K562 (cell line): ENCODE measurements at regions not wholly inside any gene's neighbourhood (a gene's known extent, or its start where the extent isn't known, plus 50 kb on each side); places are given as distances from the start of the nearest gene placed in this dataset.

Experiments used
- ATAC-seq: fragments of 200-7000 bp; cut with Tn5 transposase; 3 replicates; pipeline ENCODE4 v1.9.1; 2020; ENCODE audit warnings: moderate library complexity
- BruUV-seq: library from RNA; stranded (reverse); fragments of 400-500 nt; replicated peaks from 2 replicates; lab custom pipeline; 2021; lab: Mats Ljungman, UMichigan
- CTCF ChIA-PET: fragments of 300-600 bp; formaldehyde crosslinking; extraction: SDS; loops from one replicate; lab custom pipeline; 2021; ENCODE audit warnings: low intra/inter-chr PET ratio; lab: Yijun Ruan, JAX
- POLR2A ChIA-PET: fragments of 300-600, 350-650 bp; sonication (Branson Sonifier 250); formaldehyde crosslinking; extraction: SDS; loops from one replicate; lab custom pipeline; 2021; ENCODE audit warnings: antibody characterized with exemption, inconsistent platforms; lab: Yijun Ruan, JAX
- DNase-seq, 4 experiments: peaks; one replicate each; pipeline versions ENCODE4 v3.0.0 to v3.0.0-alpha.2; 2011 to 2018; ENCODE audit warnings: low spot score in 3 of 4, mixed read lengths in 3 of 4; ENCODE audit errors: extremely low read depth in 1 of 4
- FAIRE-seq: peaks from 2 replicates; lab custom pipeline; 2011; peaks lifted over from hg19 to GRCh38; lab: Jason Lieb, UNC
- H2AFZ ChIP-seq: 2 replicates; pipeline ENCODE4 v1.6.0; 2011; ENCODE audit warnings: low read depth, low read length, control low read depth, inconsistent platforms
- H3K27ac ChIP-seq: fragments of 200-600 bp; 3 replicates; pipeline ENCODE4 v1.8.0; 2011; ENCODE audit warnings: low read depth, mild to moderate bottlenecking, control low read depth, inconsistent platforms, low read length, moderate library complexity, mixed read lengths; ENCODE audit errors: extremely low read depth
- H3K27me3 ChIP-seq, 2 experiments: fragments of 300-600 bp in 1 of 2; 2 replicates in 1 of 2; 3 replicates in 1 of 2; pipeline versions ENCODE4 v1.6.0 to v1.8.0; 2011; ENCODE audit warnings: inconsistent platforms in 2 of 2, low read length in 2 of 2, mild to moderate bottlenecking in 1 of 2, mixed read lengths in 1 of 2, moderate library complexity in 1 of 2; ENCODE audit not compliant: control insufficient read depth in 2 of 2, insufficient read depth in 2 of 2
- H3K36me3 ChIP-seq: fragments of 300-600 bp; 3 replicates; pipeline ENCODE4 v1.8.0; 2011; ENCODE audit warnings: mild to moderate bottlenecking, low read length, inconsistent platforms; ENCODE audit not compliant: control insufficient read depth, insufficient read depth
- H3K4me1 ChIP-seq, 2 experiments: fragments of 200-600 bp in 1 of 2; replicated peaks in 1 of 2; 2 replicates in 1 of 2; 3 replicates in 1 of 2; pipeline versions ENCODE4 v1.5.1 to v1.8.0; 2011; ENCODE audit warnings: inconsistent platforms in 2 of 2, low read length in 2 of 2, mild to moderate bottlenecking in 1 of 2, mixed read lengths in 1 of 2, moderate library complexity in 1 of 2; ENCODE audit not compliant: control insufficient read depth in 2 of 2, insufficient read depth in 2 of 2
- H3K4me2 ChIP-seq: 2 replicates; pipeline ENCODE4 v1.6.1; 2011; ENCODE audit warnings: low read length, control low read depth, inconsistent platforms, mixed read lengths; ENCODE audit not compliant: insufficient read depth
- H3K4me3 ChIP-seq: fragments of 200-600 bp; sonication (generic), shearing (Covaris generic); 2 replicates; pipeline ENCODE4 v1.5.1; 2016; ENCODE audit warnings: control low read depth, inconsistent platforms
- H3K79me2 ChIP-seq: fragments of 200-600 bp; 3 replicates; pipeline ENCODE4 v1.8.0; 2011; ENCODE audit warnings: low read length, inconsistent platforms; ENCODE audit not compliant: control insufficient read depth, insufficient read depth
- H3K9ac ChIP-seq, 2 experiments: 2 replicates each; pipeline versions ENCODE4 v1.6.0 to v1.6.1; 2011; ENCODE audit warnings: low read depth in 2 of 2, low read length in 2 of 2, control low read depth in 1 of 2, inconsistent platforms in 1 of 2, mild to moderate bottlenecking in 1 of 2, mixed read lengths in 1 of 2; ENCODE audit not compliant: insufficient read depth in 1 of 2
- H3K9me1 ChIP-seq: one replicate; pipeline ENCODE4 v1.6.0; 2011; ENCODE audit warnings: inconsistent platforms, mild to moderate bottlenecking, low read length, moderate library complexity; ENCODE audit not compliant: control insufficient read depth, insufficient read depth
- H3K9me3 ChIP-seq: replicated peaks from 2 replicates; pipeline ENCODE4 v1.5.1; 2011; ENCODE audit warnings: low read depth, low read length, inconsistent platforms; ENCODE audit not compliant: control insufficient read depth, insufficient read depth
- H4K20me1 ChIP-seq: replicated peaks from 2 replicates; pipeline ENCODE4 v1.6.1; 2011; ENCODE audit warnings: low read length, inconsistent platforms, mixed read lengths; ENCODE audit not compliant: control insufficient read depth, insufficient read depth
- BRF1 ChIP-seq: IDR thresholded peaks from 3 replicates; pipeline ENCODE4 v1.6.1; 2011; ENCODE audit warnings: borderline replicate concordance, mild to moderate bottlenecking; ENCODE audit not compliant: insufficient read length; ENCODE audit errors: extremely low read depth
- CREB5 ChIP-seq: fragments of 250-450 bp; sonication (Bioruptor Pico); IDR thresholded peaks from 2 replicates; pipeline ENCODE4 v1.5.0; 2020; ENCODE audit warnings: mild to moderate bottlenecking
- DEAF1 ChIP-seq: fragments of 450-650 bp; formaldehyde crosslinking; IDR thresholded peaks from 2 replicates; pipeline ENCODE4 v1.4.0; 2020; ENCODE audit warnings: mild to moderate bottlenecking, moderate library complexity
- E2F8 ChIP-seq: fragments of 450-650 bp; IDR thresholded peaks from 2 replicates; pipeline ENCODE4 v1.7.1; 2018; ENCODE audit warnings: mild to moderate bottlenecking, low read depth; ENCODE audit not compliant: partially characterized antibody
- NFIX ChIP-seq: fragments of 250-450 bp; sonication (Bioruptor Pico); IDR thresholded peaks from 2 replicates; pipeline ENCODE4 v1.4.0; 2020; ENCODE audit warnings: low read depth, mild to moderate bottlenecking, moderate library complexity
- ZNF280B ChIP-seq: fragments of 250-450 bp; sonication (Bioruptor Pico); IDR thresholded peaks from 2 replicates; pipeline ENCODE4 v1.5.1; 2021; ENCODE audit warnings: mild to moderate bottlenecking
- ZNF592 ChIP-seq: fragments of 450-650 bp; IDR thresholded peaks from 2 replicates; pipeline ENCODE4 v1.6.1; 2017; ENCODE audit warnings: antibody characterized with exemption, mild to moderate bottlenecking
- in situ Hi-C: fragments of 300-500 bp; cut with MboI; formaldehyde crosslinking; loops from 4 replicates; pipeline ENCODE4 v1.15.0; 2018; ENCODE audit warnings: inconsistent platforms, mixed read lengths
- intact Hi-C: fragments of 100-400 bp; cut with micrococcal nuclease; formaldehyde crosslinking; loops from 2 replicates; pipeline ENCODE4 v1.14.2; 2022

- DNase-seq (no peak), ATAC-seq (no peak), FAIRE-seq (no peak)
- Histone ChIP-seq H3K4me3 (no peak overlapping the region), H2AFZ (no peak overlapping the region), H3K27me3 (no peaks in the 10 kb centered on the region), H3K4me2 (no peak overlapping the region), H3K9me1 (no peaks in the 10 kb centered on the region), H4K20me1 (no peaks in the 10 kb centered on the region), H3K27ac (no peak overlapping the region), H3K9ac (no peak overlapping the region), H3K9me3 (no peaks in the 10 kb centered on the region), H3K36me3 (no peaks in the 10 kb centered on the region), H3K79me2 (no peaks in the 10 kb centered on the region), H3K4me1 (no peaks in the 10 kb centered on the region)
- CTCF ChIA-PET: no interaction called here
- intact Hi-C loops (no loop called here), in situ Hi-C loops (no loop called here)
- BruUV-seq: no TSS peak
- POLR2A ChIA-PET: no interaction called here
- TF ChIP-seq E2F8 (no peak), ZNF280B (no peak), CREB5 (CRISPR knock-in tag) (no peak), ZNF592 (no peak), DEAF1 (CRISPR knock-in tag) (no peak), NFIX (no peak), BRF1 (no peak)
Observed at GRCh38 chr20:19841740-19842139, 83.7 kb downstream of the RIN2 start.
